Endothelial cell of hepatic sinusoid (primary cell): ENCODE measurements at regions not wholly inside any gene's neighbourhood (a gene's known extent, or its start where the extent isn't known, plus 50 kb on each side); places are given as distances from the start of the nearest gene placed in this dataset.

Source experiments
- in situ Hi-C: cut with HindIII; loops from 2 replicates; pipeline ENCODE4 v1.10.0; 2017; ENCODE audit warnings: low sequenced_read_pairs

GRCh38 chr3:64925575-64925974 is 237.8 kb upstream of the ADAMTS9 start:
- in situ Hi-C loops, result no loop called here

- in situ Hi-C loops, result loop anchor here (5.0 kb wide), 1 partner anchor 42 kb away; no protein-coding TSS in a partner anchor
These were observed 237.2 kb upstream of the ADAMTS9 start for GRCh38 chr3:64924961-64925360.

GRCh38 chr3:64922213-64922612 is 234.4 kb upstream of the ADAMTS9 start:
- in situ Hi-C loops, result loop anchor here (5.0 kb wide), 1 partner anchor 45 kb away; no protein-coding TSS in a partner anchor

- in situ Hi-C loops, result loop anchor here (5.0 kb wide), 1 partner anchor 46 kb away; no protein-coding TSS in a partner anchor
These were observed 233.7 kb upstream of the ADAMTS9 start for GRCh38 chr3:64921281-64922065.

GRCh38 chr3:64919934-64920333 is 232.1 kb upstream of the ADAMTS9 start:
- in situ Hi-C loops, result loop anchor here (5.0 kb wide), 1 partner anchor 47 kb away; no protein-coding TSS in a partner anchor

- in situ Hi-C loops, result no loop called here
These were observed 231.2 kb upstream of the ADAMTS9 start for GRCh38 chr3:64918989-64919388.

GRCh38 chr3:64917914-64918453 is 230.2 kb upstream of the ADAMTS9 start:
- in situ Hi-C loops, result no loop called here

GRCh38 chr3:64916937-64917336 is 229.1 kb upstream of the ADAMTS9 start:
- in situ Hi-C loops, result no loop called here

GRCh38 chr3:64916192-64916798 is 228.5 kb upstream of the ADAMTS9 start:
- in situ Hi-C loops, result no loop called here

GRCh38 chr3:64915778-64916177 is 228.0 kb upstream of the ADAMTS9 start:
- in situ Hi-C loops, result no loop called here

- in situ Hi-C loops, result no loop called here
These were observed 225.7 kb upstream of the ADAMTS9 start for GRCh38 chr3:64913515-64913914.

- in situ Hi-C loops, result no loop called here
These were observed 223.3 kb upstream of the ADAMTS9 start for GRCh38 chr3:64911138-64911537.

GRCh38 chr3:64909757-64910467 is 222.1 kb upstream of the ADAMTS9 start:
- in situ Hi-C loops, result no loop called here

- in situ Hi-C loops, result no loop called here
These were observed 221.2 kb upstream of the ADAMTS9 start for GRCh38 chr3:64909011-64909410.

- in situ Hi-C loops, result no loop called here
These were observed 220.5 kb upstream of the ADAMTS9 start for GRCh38 chr3:64908251-64908685.

- in situ Hi-C loops, result no loop called here
These were observed 218.2 kb upstream of the ADAMTS9 start for GRCh38 chr3:64905906-64906410.

GRCh38 chr3:64903006-64903405 is 215.2 kb upstream of the ADAMTS9 start:
- in situ Hi-C loops, result no loop called here

- in situ Hi-C loops, result no loop called here
These were observed 214.3 kb upstream of the ADAMTS9 start for GRCh38 chr3:64901986-64902516.

- in situ Hi-C loops, result no loop called here
These were observed 213.7 kb upstream of the ADAMTS9 start for GRCh38 chr3:64901522-64901885.

GRCh38 chr3:64900617-64901521 is 213.1 kb upstream of the ADAMTS9 start:
- in situ Hi-C loops, result no loop called here
